ENCODE measurements at regions not wholly inside any gene's neighbourhood (a gene's known extent, or its start where the extent isn't known, plus 50 kb on each side); places are given as distances from the start of the nearest gene placed in this dataset.
"Not testable (repeated sequence)": the region's sequence is repeated elsewhere in the genome, so short reads cannot be mapped to it uniquely, and the experiment has no call there.

DNA sequence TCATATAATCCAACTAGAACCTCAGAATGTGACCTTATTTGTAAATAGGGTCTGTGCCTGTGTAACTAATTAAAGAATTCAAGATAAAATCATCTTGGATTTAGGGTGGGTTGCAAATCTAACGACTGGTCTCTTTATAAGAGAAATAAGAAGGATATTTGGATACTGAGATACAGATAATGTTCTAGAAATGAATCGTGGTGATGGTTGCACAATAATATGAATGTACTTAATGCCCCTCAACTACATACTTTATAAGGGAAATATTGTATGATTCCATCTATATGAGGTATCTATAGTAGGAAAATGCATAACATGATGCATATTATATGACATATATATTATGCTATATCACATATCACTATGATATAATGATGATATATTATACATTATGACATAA lies 265.7 kb downstream of the SEMA3D start:
- DNase-seq (ENCODE audit: low spot score in 2 of 2) = no peak

DNA sequence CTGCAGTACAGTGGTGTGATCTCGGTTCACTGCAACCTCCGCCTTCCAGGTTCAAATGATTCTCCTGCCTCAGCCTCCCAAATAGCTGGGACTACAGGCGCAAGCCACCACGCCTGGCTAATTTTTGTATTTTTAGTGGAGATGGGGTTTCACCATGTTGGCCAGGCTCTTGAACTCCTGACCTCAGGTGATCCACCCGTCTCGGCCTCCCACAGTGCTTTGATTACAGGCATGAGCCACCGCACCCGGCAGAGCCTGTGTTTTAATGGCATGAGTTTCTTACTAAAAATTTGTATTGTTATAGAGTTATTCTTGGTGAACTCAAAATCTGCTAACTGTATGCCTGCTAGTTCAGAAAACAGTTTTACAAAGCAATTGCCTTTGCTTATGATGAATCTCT lies 269.9 kb downstream of the SEMA3D start:
- 96% methylated on average over 8 of the region's 8 CpGs for WGBS
- peak in 1 of 2 donors; percentile 71 for DNase-seq (ENCODE audit: low spot score in 2 of 2)

More for the DNA sequence above, 265.7 kb downstream of the SEMA3D start:
- 85% methylated on average over 2 of the region's 2 CpGs for WGBS
- H3K36me3 ChIP-seq = no peaks in the 10 kb centered on the region
- H3K27ac ChIP-seq = no peak overlapping the region
- TF ChIP-seq POLR2A (IDR thresholded peaks at IDR 0.05) = no peak
- TF ChIP-seq, protein P1, sequence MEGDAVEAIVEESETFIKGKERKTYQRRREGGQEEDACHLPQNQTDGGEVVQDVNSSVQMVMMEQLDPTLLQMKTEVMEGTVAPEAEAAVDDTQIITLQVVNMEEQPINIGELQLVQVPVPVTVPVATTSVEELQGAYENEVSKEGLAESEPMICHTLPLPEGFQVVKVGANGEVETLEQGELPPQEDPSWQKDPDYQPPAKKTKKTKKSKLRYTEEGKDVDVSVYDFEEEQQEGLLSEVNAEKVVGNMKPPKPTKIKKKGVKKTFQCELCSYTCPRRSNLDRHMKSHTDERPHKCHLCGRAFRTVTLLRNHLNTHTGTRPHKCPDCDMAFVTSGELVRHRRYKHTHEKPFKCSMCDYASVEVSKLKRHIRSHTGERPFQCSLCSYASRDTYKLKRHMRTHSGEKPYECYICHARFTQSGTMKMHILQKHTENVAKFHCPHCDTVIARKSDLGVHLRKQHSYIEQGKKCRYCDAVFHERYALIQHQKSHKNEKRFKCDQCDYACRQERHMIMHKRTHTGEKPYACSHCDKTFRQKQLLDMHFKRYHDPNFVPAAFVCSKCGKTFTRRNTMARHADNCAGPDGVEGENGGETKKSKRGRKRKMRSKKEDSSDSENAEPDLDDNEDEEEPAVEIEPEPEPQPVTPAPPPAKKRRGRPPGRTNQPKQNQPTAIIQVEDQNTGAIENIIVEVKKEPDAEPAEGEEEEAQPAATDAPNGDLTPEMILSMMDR (IDR thresholded peaks at IDR 0.05) = no peak
- no peak for TF ChIP-seq EP300 (IDR thresholded peaks at IDR 0.05)
- TF ChIP-seq POLR2AphosphoS5 (IDR thresholded peaks at IDR 0.05) = no peak
- H3K4me1 ChIP-seq = no peaks in the 10 kb centered on the region
- H3K27me3 ChIP-seq = no peaks in the 10 kb centered on the region
- no peak overlapping the region for H3K4me3 ChIP-seq
- H3K9me3 ChIP-seq = no peaks in the 10 kb centered on the region

DNA sequence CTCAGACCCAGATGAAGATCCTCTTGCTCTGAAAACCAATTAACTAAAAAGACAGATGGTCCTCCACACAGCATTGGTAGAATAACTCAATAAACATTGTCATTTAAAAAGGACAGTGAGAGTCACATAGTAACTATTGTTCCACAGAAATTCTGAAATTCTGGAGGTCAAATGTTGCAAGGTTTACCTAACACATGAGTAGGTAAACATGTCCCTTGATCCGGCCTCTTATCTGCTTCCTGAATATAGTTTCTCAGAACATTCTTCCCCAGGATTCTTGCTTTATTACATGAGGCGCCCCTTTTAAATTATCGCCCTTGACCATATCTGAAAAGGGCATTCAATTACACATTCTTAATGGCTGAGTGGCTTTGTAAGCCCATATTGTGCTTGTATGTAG lies 270.7 kb downstream of the SEMA3D start:
- no peak for TF ChIP-seq POLR2AphosphoS5 (IDR thresholded peaks at IDR 0.05)
- TF ChIP-seq, protein P1 (IDR thresholded peaks at IDR 0.05) = no peak
- no peak for TF ChIP-seq POLR2A (IDR thresholded peaks at IDR 0.05)
- TF ChIP-seq EP300 (IDR thresholded peaks at IDR 0.05) = no peak
- no peaks in the 10 kb centered on the region for H3K9me3 ChIP-seq
- DNase-seq (ENCODE audit: low spot score in 2 of 2) = no peak
- H3K4me3 ChIP-seq = no peak overlapping the region
- H3K27me3 ChIP-seq = no peaks in the 10 kb centered on the region
- H3K27ac ChIP-seq = no peak overlapping the region
- 97% methylated on average over 3 of the region's 3 CpGs for WGBS
- no peaks in the 10 kb centered on the region for H3K4me1 ChIP-seq
- no peaks in the 10 kb centered on the region for H3K36me3 ChIP-seq

More for the DNA sequence above, 269.9 kb downstream of the SEMA3D start:
- H3K36me3 ChIP-seq, H3K4me3 ChIP-seq, H3K27ac ChIP-seq, H3K9me3 ChIP-seq, H3K27me3 ChIP-seq, H3K4me1 ChIP-seq: not testable (repeated sequence)

DNA sequence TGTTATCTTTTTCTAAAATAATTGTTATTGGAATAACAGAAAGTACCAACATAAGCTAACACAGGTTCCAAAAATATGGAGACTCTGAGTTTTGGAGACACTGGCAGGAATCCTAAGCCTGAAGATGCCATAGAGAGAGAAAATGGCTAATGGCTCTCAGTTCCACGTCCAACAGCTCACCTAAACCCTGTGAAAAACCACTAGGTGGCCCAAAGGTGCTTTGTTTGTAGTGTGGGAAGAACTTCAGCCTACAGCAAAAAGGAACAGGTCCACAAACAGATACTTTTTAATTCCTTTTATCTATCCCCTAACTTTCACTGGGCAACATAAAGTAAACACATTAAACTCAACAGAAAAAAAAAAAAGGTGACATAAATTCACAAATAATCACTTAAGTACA lies 272.3 kb downstream of the SEMA3D start:
- no peaks in the 10 kb centered on the region for H3K36me3 ChIP-seq
- no peaks in the 10 kb centered on the region for H3K27me3 ChIP-seq
- no peak for TF ChIP-seq POLR2A (IDR thresholded peaks at IDR 0.05)
- no peak for TF ChIP-seq POLR2AphosphoS5 (IDR thresholded peaks at IDR 0.05)
- TF ChIP-seq, protein P1 (IDR thresholded peaks at IDR 0.05) = no peak
- no peak for DNase-seq (ENCODE audit: low spot score in 2 of 2)
- H3K27ac ChIP-seq = no peak overlapping the region
- 69% methylated on average over 1 of the region's 1 CpG for WGBS
- H3K4me3 ChIP-seq = no peak overlapping the region
- no peaks in the 10 kb centered on the region for H3K9me3 ChIP-seq
- no peaks in the 10 kb centered on the region for H3K4me1 ChIP-seq

DNA sequence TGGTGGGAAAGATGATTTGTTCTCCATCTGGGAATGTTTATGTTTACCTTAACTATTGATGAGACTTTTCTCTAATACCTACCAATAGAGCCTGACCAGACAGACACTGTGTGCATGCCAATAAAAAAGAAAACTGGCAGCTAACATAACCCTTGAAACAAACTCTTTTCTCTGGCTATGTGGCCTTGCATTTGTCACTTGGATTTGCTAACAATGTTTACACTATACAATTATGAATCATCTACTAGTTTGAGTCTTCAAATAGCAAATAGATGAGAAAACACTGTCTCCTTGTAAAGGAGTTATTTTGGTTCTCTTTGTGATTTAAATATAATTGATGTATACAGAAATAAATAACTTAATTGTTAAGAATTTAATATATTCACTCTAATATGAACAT lies 273.1 kb downstream of the SEMA3D start:
- H3K4me3 ChIP-seq = no peak overlapping the region
- no peaks in the 10 kb centered on the region for H3K9me3 ChIP-seq
- no peak for TF ChIP-seq EP300 (IDR thresholded peaks at IDR 0.05)
- no peak for TF ChIP-seq POLR2AphosphoS5 (IDR thresholded peaks at IDR 0.05)
- TF ChIP-seq POLR2A (IDR thresholded peaks at IDR 0.05) = no peak
- TF ChIP-seq, protein P1 (IDR thresholded peaks at IDR 0.05) = no peak
- H3K4me1 ChIP-seq = no peaks in the 10 kb centered on the region
- DNase-seq (ENCODE audit: low spot score in 2 of 2) = no peak
- no peaks in the 10 kb centered on the region for H3K27me3 ChIP-seq
- H3K36me3 ChIP-seq = no peaks in the 10 kb centered on the region
- no peak overlapping the region for H3K27ac ChIP-seq

DNA sequence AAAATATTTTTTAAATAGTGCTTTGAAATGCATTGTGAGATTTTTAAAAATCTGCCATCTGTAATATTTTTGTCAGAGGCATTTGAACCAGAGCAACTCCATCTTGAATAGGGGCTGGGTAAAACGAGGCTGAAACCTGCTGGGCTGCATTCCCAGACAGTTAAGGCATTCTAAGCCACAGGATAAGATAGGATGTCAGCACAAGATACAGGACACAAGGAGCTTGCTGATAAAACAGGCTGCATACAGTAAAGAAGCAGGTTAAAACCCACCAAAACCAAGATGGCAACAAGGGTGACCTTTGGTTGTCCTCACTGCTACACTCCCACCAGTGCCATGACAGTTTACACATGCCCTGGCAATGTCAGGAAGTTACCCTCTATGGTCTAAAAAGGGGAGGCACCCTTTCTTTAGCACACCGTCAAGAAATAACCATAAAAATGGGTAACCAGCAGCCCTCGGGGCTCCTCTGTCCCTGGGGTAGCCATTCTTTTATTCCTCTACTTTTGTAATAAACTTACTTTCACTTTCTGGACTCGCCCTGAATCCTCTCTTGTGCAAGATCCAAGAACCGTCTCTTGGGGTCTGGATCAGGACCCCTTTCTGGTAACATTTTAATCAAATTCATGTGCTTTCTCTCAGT lies 273.7 kb downstream of the SEMA3D start:
- no peak overlapping the region for H3K27ac ChIP-seq
- no peak for DNase-seq (ENCODE audit: low spot score in 2 of 2)
- no peaks in the 10 kb centered on the region for H3K9me3 ChIP-seq
- H3K4me3 ChIP-seq = no peak overlapping the region
- TF ChIP-seq POLR2A (IDR thresholded peaks at IDR 0.05) (no peak), POLR2AphosphoS5 (IDR thresholded peaks at IDR 0.05) (no peak), EP300 (IDR thresholded peaks at IDR 0.05) (no peak)
- TF ChIP-seq, protein P1 (IDR thresholded peaks at IDR 0.05) = no peak
- no peaks in the 10 kb centered on the region for H3K36me3 ChIP-seq
- 56% methylated on average over 5 of the region's 5 CpGs for WGBS
- H3K4me1 ChIP-seq = no peaks in the 10 kb centered on the region
- H3K27me3 ChIP-seq = no peaks in the 10 kb centered on the region
